ENCODE measurements at regions not wholly inside any gene's neighbourhood (a gene's known extent, or its start where the extent isn't known, plus 50 kb on each side); places are given as distances from the start of the nearest gene placed in this dataset.
"Not testable (repeated sequence)": the region's sequence is repeated elsewhere in the genome, so short reads cannot be mapped to it uniquely, and the experiment has no call there.

DNA sequence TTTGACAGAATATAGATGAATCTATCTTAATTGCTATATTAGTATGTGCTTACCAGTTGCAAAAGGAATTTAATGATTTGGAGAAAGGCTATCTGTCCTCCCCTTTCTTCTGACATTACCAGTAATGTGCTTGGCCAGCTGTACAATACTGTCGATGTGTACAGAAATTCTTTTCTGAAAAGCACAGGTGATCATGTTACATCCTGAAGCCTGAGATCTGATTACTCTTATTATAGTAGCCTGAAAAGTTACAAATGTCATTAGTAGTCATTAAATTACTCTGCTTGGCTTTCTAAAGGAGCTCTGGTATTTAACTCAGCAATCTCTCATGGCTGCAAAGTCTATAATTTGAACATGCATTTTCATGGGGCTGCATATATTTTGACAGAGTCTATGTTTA, 209.8 kb downstream of the PTPRC start:
- no peaks in the 10 kb centered on the region for H3K4me1 ChIP-seq
- H3K9me3 ChIP-seq: no peaks in the 10 kb centered on the region
- H3K27ac ChIP-seq: no peak overlapping the region
- no peaks in the 10 kb centered on the region for H3K36me3 ChIP-seq
- H3K4me3 ChIP-seq: no peak overlapping the region
- H3K27me3 ChIP-seq: no peaks in the 10 kb centered on the region
- DNase-seq (ENCODE audit: extremely low spot score in 2 of 2): no peak
- intact Hi-C loops (cut with DNase I): no loop called here
- TF ChIP-seq CTCF (IDR thresholded peaks at IDR 0.05): no peak
- no peak for TF ChIP-seq POLR2A (IDR thresholded peaks at IDR 0.05)
- no peak for TF ChIP-seq POLR2AphosphoS5 (IDR thresholded peaks at IDR 0.05; ENCODE audit: insufficient read depth in 1 of 2, low read depth in 1 of 2)

DNA sequence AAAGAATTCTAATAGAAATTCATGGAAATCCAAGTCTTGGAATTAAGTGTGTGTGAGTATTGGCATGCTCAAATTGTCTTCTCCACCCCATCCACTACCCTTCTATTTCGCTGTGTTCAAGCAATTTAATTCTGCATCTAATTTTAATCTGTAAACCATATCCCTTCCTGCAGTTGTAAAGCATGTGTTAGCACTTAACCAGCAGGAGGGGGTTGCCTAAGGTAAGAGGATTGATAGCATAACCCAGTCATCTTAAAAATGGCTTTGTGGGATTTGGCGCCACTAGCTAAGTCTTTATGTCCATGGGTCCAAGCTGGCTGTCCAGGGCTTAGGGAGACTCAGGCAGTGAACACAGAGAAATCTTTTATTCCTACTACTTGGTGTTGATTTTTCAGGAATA, 210.3 kb downstream of the PTPRC start:
- H3K36me3 ChIP-seq: no peaks in the 10 kb centered on the region
- intact Hi-C loops (cut with DNase I): no loop called here
- TF ChIP-seq POLR2A (IDR thresholded peaks at IDR 0.05) (no peak), POLR2AphosphoS5 (IDR thresholded peaks at IDR 0.05; ENCODE audit: insufficient read depth in 1 of 2, low read depth in 1 of 2) (no peak), CTCF (IDR thresholded peaks at IDR 0.05) (no peak)
- H3K4me3 ChIP-seq: no peak overlapping the region
- H3K27me3 ChIP-seq: no peaks in the 10 kb centered on the region
- H3K9me3 ChIP-seq: no peaks in the 10 kb centered on the region
- DNase-seq (ENCODE audit: extremely low spot score in 2 of 2): no peak
- no peak overlapping the region for H3K27ac ChIP-seq
- no peaks in the 10 kb centered on the region for H3K4me1 ChIP-seq

DNA sequence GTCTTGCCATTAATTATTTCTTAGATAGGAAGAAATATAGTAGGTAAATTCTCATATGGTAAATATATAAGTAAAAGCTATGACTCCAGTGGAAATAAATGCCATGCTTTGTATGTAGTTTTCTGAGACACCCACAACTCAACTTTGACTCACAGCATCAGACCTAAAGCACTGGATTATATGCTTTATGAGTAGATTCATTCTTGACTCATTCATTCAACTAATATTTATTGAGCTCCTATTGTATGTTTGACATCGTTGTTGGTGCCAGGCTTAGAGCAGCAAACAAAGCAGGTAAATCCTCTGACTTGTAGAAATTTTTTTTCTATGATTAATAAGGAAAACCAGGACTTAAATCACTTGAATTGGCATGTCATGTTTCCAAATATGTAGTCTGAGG, 211.4 kb downstream of the PTPRC start:
- Histone ChIP-seq H3K27me3 (no peaks in the 10 kb centered on the region), H3K4me3 (no peak overlapping the region), H3K9me3 (no peaks in the 10 kb centered on the region), H3K4me1 (no peaks in the 10 kb centered on the region), H3K36me3 (no peaks in the 10 kb centered on the region), H3K27ac (no peak overlapping the region)
- intact Hi-C loops (cut with DNase I): no loop called here
- no peak for TF ChIP-seq POLR2A (IDR thresholded peaks at IDR 0.05)
- TF ChIP-seq POLR2AphosphoS5 (IDR thresholded peaks at IDR 0.05; ENCODE audit: insufficient read depth in 1 of 2, low read depth in 1 of 2): no peak
- TF ChIP-seq CTCF (IDR thresholded peaks at IDR 0.05): no peak
- DNase-seq (ENCODE audit: extremely low spot score in 2 of 2): no peak

DNA sequence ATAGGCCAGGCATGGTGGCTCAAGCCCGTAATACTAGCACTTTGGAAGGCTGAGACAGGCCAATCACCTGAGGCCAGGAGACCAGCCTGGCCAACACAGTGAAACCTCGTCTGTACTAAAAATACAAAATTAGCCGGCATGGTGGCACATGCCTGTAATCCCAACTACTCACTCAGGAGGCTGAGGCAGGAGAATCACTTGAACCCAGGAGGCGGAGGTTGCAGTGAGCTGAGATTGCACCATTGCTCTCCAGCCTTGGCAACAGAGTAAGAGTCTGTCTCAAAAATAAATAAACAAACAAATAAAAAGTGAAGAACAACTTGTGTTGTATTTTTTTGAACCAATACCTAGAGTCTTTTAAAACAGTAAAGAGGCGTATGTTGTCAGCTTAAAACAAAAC, 212.1 kb downstream of the PTPRC start:
- H3K27ac ChIP-seq; H3K27me3 ChIP-seq; H3K4me1 ChIP-seq; H3K4me3 ChIP-seq; DNase-seq (ENCODE audit: extremely low spot score in 2 of 2); H3K36me3 ChIP-seq; H3K9me3 ChIP-seq; intact Hi-C loops (cut with DNase I): not testable (repeated sequence)

GRCh38 chr1:198856601-198857000, 217.8 kb downstream of the PTPRC start:
- intact Hi-C loops (cut with DNase I): no loop called here
- Histone ChIP-seq H3K4me1 (no peaks in the 10 kb centered on the region), H3K9me3 (no peaks in the 10 kb centered on the region), H3K27me3 (no peaks in the 10 kb centered on the region), H3K27ac (no peak overlapping the region), H3K36me3 (no peaks in the 10 kb centered on the region), H3K4me3 (no peak overlapping the region)
- DNase-seq (ENCODE audit: extremely low spot score in 2 of 2): no peak
- TF ChIP-seq CTCF (IDR thresholded peaks at IDR 0.05): no peak
- TF ChIP-seq POLR2A (IDR thresholded peaks at IDR 0.05): no peak
- no peak for TF ChIP-seq POLR2AphosphoS5 (IDR thresholded peaks at IDR 0.05; ENCODE audit: insufficient read depth in 1 of 2, low read depth in 1 of 2)

- H3K4me1 ChIP-seq: no peaks in the 10 kb centered on the region
- no peak for DNase-seq (ENCODE audit: extremely low spot score in 2 of 2)
- H3K27me3 ChIP-seq: no peaks in the 10 kb centered on the region
- intact Hi-C loops (cut with DNase I): no loop called here
- no peaks in the 10 kb centered on the region for H3K9me3 ChIP-seq
- no peaks in the 10 kb centered on the region for H3K36me3 ChIP-seq
- no peak overlapping the region for H3K4me3 ChIP-seq
- no peak overlapping the region for H3K27ac ChIP-seq
- TF ChIP-seq POLR2A (IDR thresholded peaks at IDR 0.05) (no peak), POLR2AphosphoS5 (IDR thresholded peaks at IDR 0.05; ENCODE audit: insufficient read depth in 1 of 2, low read depth in 1 of 2) (no peak), CTCF (IDR thresholded peaks at IDR 0.05) (no peak)
Measured at GRCh38 chr1:198858033-198858432, 219.2 kb downstream of the PTPRC start.

All from vagina (tissue), 2 donors.